Thyroid gland (tissue), 4 donors: ENCODE measurements at regions not wholly inside any gene's neighbourhood (a gene's known extent, or its start where the extent isn't known, plus 50 kb on each side); places are given as distances from the start of the nearest gene placed in this dataset.
"Not testable (repeated sequence)": the region's sequence is repeated elsewhere in the genome, so short reads cannot be mapped to it uniquely, and the experiment has no call there.

Experiments
- DNase-seq, 2 donors: peaks; one replicate each; pipeline ENCODE4 v3.0.0-alpha.2; 2019
- H3K27ac ChIP-seq, 3 donors: fragments of 200-600 bp; sonication (generic); 1 replicate in 2 of 3; 2 replicates in 1 of 3; pipeline ENCODE4 v1.5.1; 2016 to 2019; ENCODE audit warnings: mild to moderate bottlenecking in 1 of 3, moderate library complexity in 1 of 3
- H3K27me3 ChIP-seq: fragments of 200-600 bp; sonication (generic); one replicate; pipeline ENCODE4 v1.5.1; 2019
- H3K36me3 ChIP-seq, 2 donors: fragments of 200-600 bp; sonication (generic); one replicate each; pipeline ENCODE4 v1.5.1; 2016 to 2019
- H3K4me1 ChIP-seq, 2 donors: fragments of 200-600 bp; sonication (generic); one replicate each; pipeline ENCODE4 v1.5.1; 2017 to 2019
- H3K4me3 ChIP-seq, 3 donors: fragments of 200-600 bp; sonication (generic); replicated peaks in 1 of 3; 1 replicate in 2 of 3; 2 replicates in 1 of 3; pipeline ENCODE4 v1.5.1; 2016; ENCODE audit warnings: mild to moderate bottlenecking in 1 of 3
- H3K9me3 ChIP-seq: fragments of 200-600 bp; sonication (generic); one replicate; pipeline ENCODE4 v1.5.1; 2017
- CTCF ChIP-seq, 6 experiments: fragments of 200-600 bp in 3 of 6; fragments of 450-650 bp in 3 of 6; sonication (generic) in 3 of 6; IDR thresholded peaks; one replicate each; pipeline ENCODE4 v1.5.1; 2016 to 2019; ENCODE audit warnings: antibody characterized with exemption in 6 of 6, mild to moderate bottlenecking in 2 of 6, inconsistent platforms in 1 of 6, moderate library complexity in 1 of 6
- POLR2A ChIP-seq, 2 donors: fragments of 450-650 bp; IDR thresholded peaks; one replicate each; pipeline ENCODE4 v1.6.1; 2017; ENCODE audit warnings: antibody characterized with exemption in 2 of 2, mild to moderate bottlenecking in 2 of 2, moderate library complexity in 1 of 2
- WGBS, 2 donors: methylation state at CpG; one replicate each; pipeline ENCODE4 v1.1.5; 2017; 5-methylcytosine and 5-hydroxymethylcytosine counted together
- intact Hi-C: fragments of 100-400 bp; cut with DNase I; formaldehyde crosslinking; loops from one replicate; pipeline ENCODE4 v1.15.1; 2023

- H3K36me3 ChIP-seq = no peaks in the 10 kb centered on the region
- 48 to 55% methylated on average over 5 of the region's 5 CpGs for WGBS, 2 donors
Measured at GRCh38 chr10:35271086-35271858, 65.0 kb upstream of the CCNY start.

DNA sequence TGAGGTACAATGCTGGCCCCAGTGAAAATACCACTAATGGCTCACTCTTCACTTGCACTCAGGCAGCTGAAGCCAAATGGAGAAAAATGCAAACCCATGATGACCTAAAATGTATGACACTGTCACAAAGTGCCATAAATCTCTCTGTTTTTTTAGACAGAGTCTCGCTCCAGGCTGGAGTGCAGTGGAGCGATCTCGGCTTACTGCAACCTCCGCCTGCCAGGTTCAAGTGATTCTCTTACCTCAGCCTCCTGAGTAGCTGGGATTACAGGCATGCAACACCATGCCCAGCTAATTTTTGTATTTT lies 64.5 kb upstream of the CCNY start:
- H3K9me3 ChIP-seq, H3K27ac ChIP-seq, intact Hi-C loops, H3K4me3 ChIP-seq, H3K4me1 ChIP-seq, H3K27me3 ChIP-seq, H3K36me3 ChIP-seq: not testable (repeated sequence)
- DNase-seq = peak; percentile 8 to 27
- 46 to 51% methylated on average over 4 of the region's 4 CpGs for WGBS, 2 donors

More at GRCh38 chr10:35271086-35271858, 65.0 kb upstream of the CCNY start:
- no peaks in the 10 kb centered on the region for H3K27me3 ChIP-seq
- TF ChIP-seq POLR2A (IDR thresholded peaks at IDR 0.05) (no peak), CTCF (IDR thresholded peaks at IDR 0.05) (no peak)
- no peaks in the 10 kb centered on the region for H3K9me3 ChIP-seq
- H3K4me3 ChIP-seq = no peak overlapping the region
- H3K27ac ChIP-seq = no peak overlapping the region
- intact Hi-C loops = no loop called here
- DNase-seq = no peak
- peaks cover 4 to 6% of the 10 kb centered on the region in 2 donors for H3K4me1 ChIP-seq

GRCh38 chr10:35272401-35272800 lies 63.9 kb upstream of the CCNY start:
- H3K36me3 ChIP-seq, H3K27ac ChIP-seq, H3K9me3 ChIP-seq, DNase-seq, H3K4me3 ChIP-seq, H3K27me3 ChIP-seq, intact Hi-C loops, H3K4me1 ChIP-seq: not testable (repeated sequence)
- 97 to 98% methylated on average over 2 of the region's 2 CpGs for WGBS, 2 donors

- H3K4me3 ChIP-seq, H3K4me1 ChIP-seq, DNase-seq, H3K36me3 ChIP-seq, H3K9me3 ChIP-seq, intact Hi-C loops, H3K27ac ChIP-seq, H3K27me3 ChIP-seq: not testable (repeated sequence)
- 75 to 94% methylated on average over 1 of the region's 1 CpG for WGBS, 2 donors
Measured at GRCh38 chr10:35273994-35274393, 62.3 kb upstream of the CCNY start.

DNA sequence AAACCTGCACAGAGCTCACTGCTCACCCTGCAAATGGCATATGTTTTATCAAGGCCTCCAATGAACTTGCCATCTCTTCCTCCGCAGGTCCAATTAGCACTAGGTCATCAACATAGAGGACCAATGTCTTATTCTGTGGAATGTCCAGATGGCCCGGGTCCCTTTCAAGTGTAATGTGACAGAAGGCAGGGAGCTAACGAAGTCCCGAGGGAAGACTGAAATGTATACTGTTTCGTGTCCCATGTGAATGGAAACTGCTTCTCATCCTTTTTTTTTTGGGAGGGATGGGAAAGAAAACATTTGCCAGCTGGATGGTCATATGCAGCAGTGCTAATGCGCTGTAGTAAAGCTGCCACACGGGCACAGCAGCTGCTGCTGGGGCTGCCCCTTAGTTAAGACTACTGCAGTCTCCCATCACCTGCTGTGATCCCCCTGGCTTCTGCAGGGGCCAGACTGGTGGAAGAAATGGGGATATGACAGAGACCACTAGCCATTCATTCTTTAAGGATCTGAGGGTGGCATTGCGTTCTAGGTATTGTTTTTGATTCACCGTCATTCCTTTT lies 61.7 kb upstream of the CCNY start:
- no peak for DNase-seq
- WGBS, 2 donors = 93% methylated on average over 9 of the region's 9 CpGs
- H3K9me3 ChIP-seq = no peaks in the 10 kb centered on the region
- H3K27ac ChIP-seq = no peak overlapping the region
- no peaks in the 10 kb centered on the region for H3K36me3 ChIP-seq
- H3K27me3 ChIP-seq = no peaks in the 10 kb centered on the region
- TF ChIP-seq CTCF (IDR thresholded peaks at IDR 0.05) (no peak), POLR2A (IDR thresholded peaks at IDR 0.05) (no peak)
- peaks cover 4 to 6% of the 10 kb centered on the region in 2 donors for H3K4me1 ChIP-seq
- H3K4me3 ChIP-seq = no peak overlapping the region
- intact Hi-C loops = no loop called here

GRCh38 chr10:35276889-35277288 lies 59.4 kb upstream of the CCNY start:
- Histone ChIP-seq H3K9me3 (no peaks in the 10 kb centered on the region), H3K36me3 (no peaks in the 10 kb centered on the region), H3K4me1 (no peaks in the 10 kb centered on the region), H3K27ac (no peak overlapping the region), H3K4me3 (no peak overlapping the region), H3K27me3 (no peaks in the 10 kb centered on the region)
- TF ChIP-seq POLR2A (IDR thresholded peaks at IDR 0.05) = no peak
- no peak for TF ChIP-seq CTCF (IDR thresholded peaks at IDR 0.05)
- DNase-seq = no peak
- 41 to 43% methylated on average over 1 of the region's 1 CpG for WGBS, 2 donors
- intact Hi-C loops = no loop called here

- H3K4me1 ChIP-seq, DNase-seq, H3K27me3 ChIP-seq, H3K27ac ChIP-seq, H3K36me3 ChIP-seq, H3K4me3 ChIP-seq, H3K9me3 ChIP-seq, intact Hi-C loops: not testable (repeated sequence)
Measured at GRCh38 chr10:35280246-35280645, 56.1 kb upstream of the CCNY start.
